ENCODE measurements at regions not wholly inside any gene's neighbourhood (a gene's known extent, or its start where the extent isn't known, plus 50 kb on each side); places are given as distances from the start of the nearest gene placed in this dataset.

DNA sequence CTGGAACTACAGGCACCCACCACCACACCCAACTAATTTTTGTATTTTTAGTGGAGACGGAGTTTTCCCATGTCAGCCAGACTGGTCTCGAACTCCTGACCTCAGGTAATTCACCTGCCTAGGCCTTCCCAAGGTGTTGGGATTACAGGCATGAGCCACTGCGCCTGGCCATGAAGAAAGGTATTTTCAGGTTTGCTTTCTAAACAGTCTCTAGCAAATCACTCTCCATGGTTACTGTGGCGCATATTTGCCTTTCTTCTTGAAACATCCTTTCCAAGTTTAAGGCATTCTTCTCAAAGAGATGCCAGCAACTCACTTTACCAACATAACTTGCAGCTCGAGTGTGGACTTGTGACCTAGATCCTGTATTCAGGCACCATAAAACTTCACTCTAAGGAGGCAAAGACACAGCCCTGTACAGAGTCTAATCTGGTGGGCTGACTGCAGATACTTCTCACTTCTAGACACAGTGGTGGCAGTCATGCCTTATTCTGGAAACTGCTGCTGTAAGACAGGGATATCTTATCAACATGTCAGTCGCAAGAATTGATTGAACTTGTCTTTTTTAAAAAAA, 461.4 kb upstream of the TSHZ3 start:
- TF ChIP-seq, protein P1, sequence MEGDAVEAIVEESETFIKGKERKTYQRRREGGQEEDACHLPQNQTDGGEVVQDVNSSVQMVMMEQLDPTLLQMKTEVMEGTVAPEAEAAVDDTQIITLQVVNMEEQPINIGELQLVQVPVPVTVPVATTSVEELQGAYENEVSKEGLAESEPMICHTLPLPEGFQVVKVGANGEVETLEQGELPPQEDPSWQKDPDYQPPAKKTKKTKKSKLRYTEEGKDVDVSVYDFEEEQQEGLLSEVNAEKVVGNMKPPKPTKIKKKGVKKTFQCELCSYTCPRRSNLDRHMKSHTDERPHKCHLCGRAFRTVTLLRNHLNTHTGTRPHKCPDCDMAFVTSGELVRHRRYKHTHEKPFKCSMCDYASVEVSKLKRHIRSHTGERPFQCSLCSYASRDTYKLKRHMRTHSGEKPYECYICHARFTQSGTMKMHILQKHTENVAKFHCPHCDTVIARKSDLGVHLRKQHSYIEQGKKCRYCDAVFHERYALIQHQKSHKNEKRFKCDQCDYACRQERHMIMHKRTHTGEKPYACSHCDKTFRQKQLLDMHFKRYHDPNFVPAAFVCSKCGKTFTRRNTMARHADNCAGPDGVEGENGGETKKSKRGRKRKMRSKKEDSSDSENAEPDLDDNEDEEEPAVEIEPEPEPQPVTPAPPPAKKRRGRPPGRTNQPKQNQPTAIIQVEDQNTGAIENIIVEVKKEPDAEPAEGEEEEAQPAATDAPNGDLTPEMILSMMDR (IDR thresholded peaks at IDR 0.05; ENCODE audit: insufficient read depth, low read length): no peak
- TF ChIP-seq POLR2AphosphoS5 (IDR thresholded peaks at IDR 0.05; ENCODE audit: low read depth): no peak
- TF ChIP-seq, protein P2, sequence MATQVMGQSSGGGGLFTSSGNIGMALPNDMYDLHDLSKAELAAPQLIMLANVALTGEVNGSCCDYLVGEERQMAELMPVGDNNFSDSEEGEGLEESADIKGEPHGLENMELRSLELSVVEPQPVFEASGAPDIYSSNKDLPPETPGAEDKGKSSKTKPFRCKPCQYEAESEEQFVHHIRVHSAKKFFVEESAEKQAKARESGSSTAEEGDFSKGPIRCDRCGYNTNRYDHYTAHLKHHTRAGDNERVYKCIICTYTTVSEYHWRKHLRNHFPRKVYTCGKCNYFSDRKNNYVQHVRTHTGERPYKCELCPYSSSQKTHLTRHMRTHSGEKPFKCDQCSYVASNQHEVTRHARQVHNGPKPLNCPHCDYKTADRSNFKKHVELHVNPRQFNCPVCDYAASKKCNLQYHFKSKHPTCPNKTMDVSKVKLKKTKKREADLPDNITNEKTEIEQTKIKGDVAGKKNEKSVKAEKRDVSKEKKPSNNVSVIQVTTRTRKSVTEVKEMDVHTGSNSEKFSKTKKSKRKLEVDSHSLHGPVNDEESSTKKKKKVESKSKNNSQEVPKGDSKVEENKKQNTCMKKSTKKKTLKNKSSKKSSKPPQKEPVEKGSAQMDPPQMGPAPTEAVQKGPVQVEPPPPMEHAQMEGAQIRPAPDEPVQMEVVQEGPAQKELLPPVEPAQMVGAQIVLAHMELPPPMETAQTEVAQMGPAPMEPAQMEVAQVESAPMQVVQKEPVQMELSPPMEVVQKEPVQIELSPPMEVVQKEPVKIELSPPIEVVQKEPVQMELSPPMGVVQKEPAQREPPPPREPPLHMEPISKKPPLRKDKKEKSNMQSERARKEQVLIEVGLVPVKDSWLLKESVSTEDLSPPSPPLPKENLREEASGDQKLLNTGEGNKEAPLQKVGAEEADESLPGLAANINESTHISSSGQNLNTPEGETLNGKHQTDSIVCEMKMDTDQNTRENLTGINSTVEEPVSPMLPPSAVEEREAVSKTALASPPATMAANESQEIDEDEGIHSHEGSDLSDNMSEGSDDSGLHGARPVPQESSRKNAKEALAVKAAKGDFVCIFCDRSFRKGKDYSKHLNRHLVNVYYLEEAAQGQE (IDR thresholded peaks at IDR 0.05; ENCODE audit: insufficient replicate concordance, low read depth): no peak
- TF ChIP-seq GABPA (IDR thresholded peaks at IDR 0.05; ENCODE audit: low read depth): no peak

All from HL-60 (cell line).